ENCODE measurements at regions not wholly inside any gene's neighbourhood (a gene's known extent, or its start where the extent isn't known, plus 50 kb on each side); places are given as distances from the start of the nearest gene placed in this dataset.

- Histone ChIP-seq H3K9ac (ENCODE audit: low read length) (no peak overlapping the region), H4K20me1 (ENCODE audit: low read depth, low read length) (no peaks in the 10 kb centered on the region), H3K4me2 (ENCODE audit: low read depth, low read length, poor library complexity, severe bottlenecking) (no peak overlapping the region), H3K27ac (ENCODE audit: low read depth, low read length) (no peak overlapping the region), H3K9me3 (ENCODE audit: insufficient read depth, low read length) (peaks cover 8% of the 10 kb centered on the region; the same call in 1 of the 2 replicates), H3K79me2 (ENCODE audit: insufficient read depth, low read length) (no peaks in the 10 kb centered on the region), H3K4me3 (ENCODE audit: insufficient read depth, low read length, poor library complexity, severe bottlenecking) (no peak overlapping the region), H2AFZ (ENCODE audit: low read depth, low read length, severe bottlenecking) (no peak overlapping the region), H3K27me3 (ENCODE audit: low read length) (no peaks in the 10 kb centered on the region), H3K36me3 (ENCODE audit: low read length) (no peaks in the 10 kb centered on the region), H3F3A (ENCODE audit: insufficient read depth) (no peaks in the 10 kb centered on the region), H3K9me2 (replicated peaks; ENCODE audit: insufficient read depth, low read length) (no peaks in the 10 kb centered on the region)
- TF ChIP-seq CTCF (IDR thresholded peaks at IDR 0.05; ENCODE audit: insufficient read depth, low read length, poor library complexity, severe bottlenecking) (no peak), EZH2phosphoT487 (conservative IDR thresholded peaks at IDR 0.05; ENCODE audit: low read length) (no peak)
Observed at GRCh38 chr18:22650247-22650646, 232.5 kb upstream of the CTAGE1 start.

- Histone ChIP-seq H3K27ac (ENCODE audit: low read depth, low read length) (no peak overlapping the region), H2AFZ (ENCODE audit: low read depth, low read length, severe bottlenecking) (no peak overlapping the region), H4K20me1 (ENCODE audit: low read depth, low read length) (no peaks in the 10 kb centered on the region), H3K9ac (ENCODE audit: low read length) (no peak overlapping the region), H3K36me3 (ENCODE audit: low read length) (no peaks in the 10 kb centered on the region), H3K4me3 (ENCODE audit: insufficient read depth, low read length, poor library complexity, severe bottlenecking) (no peak overlapping the region), H3K27me3 (ENCODE audit: low read length) (no peaks in the 10 kb centered on the region), H3F3A (ENCODE audit: insufficient read depth) (no peaks in the 10 kb centered on the region), H3K79me2 (ENCODE audit: insufficient read depth, low read length) (no peaks in the 10 kb centered on the region), H3K9me2 (replicated peaks; ENCODE audit: insufficient read depth, low read length) (no peaks in the 10 kb centered on the region), H3K4me2 (ENCODE audit: low read depth, low read length, poor library complexity, severe bottlenecking) (no peak overlapping the region), H3K9me3 (ENCODE audit: insufficient read depth, low read length) (peaks cover 11% of the 10 kb centered on the region; the same call in 1 of the 2 replicates)
- no peak for TF ChIP-seq EZH2phosphoT487 (conservative IDR thresholded peaks at IDR 0.05; ENCODE audit: low read length)
- no peak for TF ChIP-seq CTCF (IDR thresholded peaks at IDR 0.05; ENCODE audit: insufficient read depth, low read length, poor library complexity, severe bottlenecking)
Observed at GRCh38 chr18:22657619-22658018, 239.9 kb upstream of the CTAGE1 start.

DNA sequence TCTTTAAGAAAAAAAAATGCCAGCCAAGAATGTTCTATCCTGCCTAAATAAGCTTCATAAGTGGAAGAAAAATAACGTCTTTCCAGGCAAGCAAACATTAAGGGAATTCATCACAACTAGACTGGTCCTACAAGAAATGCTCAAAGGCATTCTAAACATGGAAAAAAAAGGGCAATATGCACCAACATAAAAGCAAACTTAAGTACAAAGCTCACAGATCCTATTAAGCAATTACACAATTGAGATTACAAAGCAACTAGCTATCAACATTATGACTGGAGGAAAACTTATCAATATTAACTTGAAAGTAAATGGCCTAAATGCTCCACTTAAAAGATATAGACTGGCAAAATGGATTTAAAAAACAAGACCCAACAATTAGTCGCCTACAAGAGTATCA is 240.6 kb upstream of the CTAGE1 start:
- H4K20me1 ChIP-seq (ENCODE audit: low read depth, low read length) = no peaks in the 10 kb centered on the region
- no peak overlapping the region for H3K27ac ChIP-seq (ENCODE audit: low read depth, low read length)
- TF ChIP-seq CTCF (IDR thresholded peaks at IDR 0.05; ENCODE audit: insufficient read depth, low read length, poor library complexity, severe bottlenecking) (no peak), EZH2phosphoT487 (conservative IDR thresholded peaks at IDR 0.05; ENCODE audit: low read length) (no peak)
- H3K9ac ChIP-seq (ENCODE audit: low read length) = no peak overlapping the region
- H3K36me3 ChIP-seq (ENCODE audit: low read length) = no peaks in the 10 kb centered on the region
- no peaks in the 10 kb centered on the region for H3K27me3 ChIP-seq (ENCODE audit: low read length)
- no peak overlapping the region for H3K4me3 ChIP-seq (ENCODE audit: insufficient read depth, low read length, poor library complexity, severe bottlenecking)
- peaks cover 4% of the 10 kb centered on the region; the same call in 1 of the 2 replicates for H3K9me3 ChIP-seq (ENCODE audit: insufficient read depth, low read length)
- no peaks in the 10 kb centered on the region for H3K9me2 ChIP-seq (replicated peaks; ENCODE audit: insufficient read depth, low read length)
- no peaks in the 10 kb centered on the region for H3F3A ChIP-seq (ENCODE audit: insufficient read depth)
- H2AFZ ChIP-seq (ENCODE audit: low read depth, low read length, severe bottlenecking) = no peak overlapping the region
- H3K4me2 ChIP-seq (ENCODE audit: low read depth, low read length, poor library complexity, severe bottlenecking) = no peak overlapping the region
- H3K79me2 ChIP-seq (ENCODE audit: insufficient read depth, low read length) = no peaks in the 10 kb centered on the region
